Activated CD4-positive, alpha-beta T cell treated with anti-CD3 and anti-CD28 coated beads, Interleukin-2, amount 50 U/mL, for 16 hours (primary cell): ENCODE measurements at regions not wholly inside any gene's neighbourhood (a gene's known extent, or its start where the extent isn't known, plus 50 kb on each side); places are given as distances from the start of the nearest gene placed in this dataset.

ENCODE experiments used
- DNase-seq: peaks from one replicate; pipeline ENCODE4 v3.0.0-alpha.2; 2020

- DNase-seq, result no peak
These were observed 132.7 kb upstream of the HS6ST1 start for GRCh38 chr2:128451084-128452023.

DNA sequence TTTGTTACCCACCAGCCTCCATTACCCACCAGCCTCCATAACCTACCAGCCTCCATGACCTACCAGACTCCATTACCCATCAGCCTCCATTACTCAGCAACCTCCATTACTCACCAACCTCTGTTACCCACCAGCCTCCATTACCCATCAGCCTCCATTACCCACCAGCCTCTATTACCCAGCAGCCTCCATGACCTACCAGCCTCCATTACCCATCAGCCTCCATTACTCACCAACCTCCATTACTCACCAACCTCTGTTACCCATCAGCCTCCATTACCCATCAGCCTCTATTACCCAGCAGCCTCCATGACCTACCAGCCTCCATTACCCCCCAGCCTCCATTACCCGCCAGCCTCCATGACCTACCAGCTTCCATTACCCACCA lies 133.3 kb upstream of the HS6ST1 start:
- DNase-seq, result no peak

DNA sequence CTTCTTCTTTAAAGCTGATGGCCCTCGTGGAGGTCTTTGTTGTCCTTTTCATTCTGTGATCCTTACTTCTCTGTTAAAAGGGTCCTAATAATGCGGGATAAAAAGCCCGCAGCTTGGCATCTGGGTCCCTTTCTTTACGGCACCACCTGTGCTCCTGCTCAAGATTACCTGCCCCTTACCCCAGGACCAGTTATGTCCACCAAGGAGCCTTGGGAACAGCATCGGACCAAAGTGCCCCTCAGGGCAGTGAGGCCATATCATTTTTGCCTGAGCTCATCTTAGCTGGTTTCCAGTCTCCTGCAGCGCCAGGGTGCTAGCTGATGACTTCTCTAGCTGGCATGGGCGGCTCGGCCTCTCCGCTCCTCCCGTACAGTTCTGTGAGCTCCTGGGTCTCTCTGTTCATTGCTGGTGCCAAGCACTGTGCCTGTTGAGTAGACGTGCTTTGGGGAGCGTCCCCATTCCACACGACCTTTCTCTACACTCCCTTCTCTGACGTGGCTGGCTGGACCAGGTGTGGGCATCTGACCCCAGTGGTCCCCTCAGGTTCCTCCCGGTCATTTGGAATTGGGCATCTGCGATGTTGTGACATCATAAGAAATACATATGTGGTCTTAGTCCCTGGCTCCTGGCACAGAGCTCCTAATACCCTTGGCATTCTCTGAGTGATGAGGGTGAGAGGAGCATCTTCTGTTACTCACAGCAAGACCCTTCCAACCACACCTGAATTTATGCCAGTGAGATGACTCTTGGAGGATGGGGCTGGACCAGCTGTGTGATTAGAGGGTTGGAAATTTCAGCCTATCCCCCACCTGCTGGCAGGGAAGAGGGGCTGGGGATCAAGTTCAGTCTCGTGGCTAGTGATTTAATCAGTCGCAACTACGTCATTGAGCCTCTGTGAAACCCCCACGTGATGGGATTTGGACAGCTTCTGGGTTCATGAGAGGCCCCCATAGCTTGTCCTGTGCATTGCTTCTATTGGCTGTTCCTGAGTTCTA lies 134.2 kb upstream of the HS6ST1 start:
- DNase-seq, result no peak

DNA sequence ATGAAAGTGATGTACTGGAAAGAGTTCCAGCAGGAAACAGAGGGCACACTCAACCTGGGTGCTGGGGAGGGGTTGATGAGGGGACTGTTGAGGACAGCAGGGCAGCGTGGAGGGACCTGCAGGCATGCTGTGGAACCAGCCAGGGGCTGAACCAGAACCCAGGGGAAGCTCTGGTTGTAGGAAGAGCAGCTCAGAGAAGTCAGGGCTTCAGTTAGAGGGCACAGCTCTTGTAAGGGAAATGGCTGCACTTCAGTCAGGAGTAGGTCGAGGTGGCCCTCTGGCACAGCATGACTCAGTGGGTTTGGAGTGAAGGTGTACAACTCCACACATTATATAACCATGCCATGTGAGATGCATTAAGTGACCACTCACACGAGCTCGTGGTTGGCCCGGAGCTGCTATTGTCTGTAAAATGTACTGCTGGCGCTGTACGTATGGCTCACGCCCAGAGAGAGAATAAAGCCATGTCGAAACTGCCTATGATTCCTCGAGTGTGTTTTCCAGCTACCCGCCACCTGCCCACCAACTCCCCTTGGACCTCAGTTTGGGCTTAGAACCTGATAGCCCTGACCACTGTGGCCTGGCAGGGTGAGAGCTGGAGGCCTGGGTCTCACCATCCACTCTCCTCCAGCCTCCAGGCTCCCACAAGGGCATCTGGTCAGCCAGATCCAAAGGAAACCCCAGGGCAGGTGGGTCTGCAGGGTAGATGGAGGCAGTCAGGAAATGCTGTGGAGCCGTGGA lies 136.5 kb upstream of the HS6ST1 start:
- DNase-seq, result no peak

DNA sequence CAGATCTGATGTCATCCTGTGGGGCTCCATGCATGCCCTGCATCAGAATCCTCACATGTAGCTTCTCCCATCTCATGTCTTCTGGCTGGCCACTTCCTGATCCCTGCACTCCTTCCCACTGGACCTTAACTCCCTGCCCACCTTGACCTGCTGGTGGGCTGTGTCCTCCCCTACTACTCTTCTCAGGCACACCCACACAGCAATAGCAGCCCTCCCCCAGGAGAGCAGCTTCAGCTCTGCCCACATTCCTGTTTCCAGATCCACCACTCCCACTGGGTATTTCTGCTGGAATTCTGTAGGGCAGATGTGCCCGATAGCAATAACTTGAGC lies 137.0 kb upstream of the HS6ST1 start:
- DNase-seq, result no peak

GRCh38 chr2:128456281-128456680 lies 137.6 kb upstream of the HS6ST1 start:
- DNase-seq, result no peak

- no peak for DNase-seq
These were observed 138.4 kb upstream of the HS6ST1 start for GRCh38 chr2:128457006-128457604.

DNA sequence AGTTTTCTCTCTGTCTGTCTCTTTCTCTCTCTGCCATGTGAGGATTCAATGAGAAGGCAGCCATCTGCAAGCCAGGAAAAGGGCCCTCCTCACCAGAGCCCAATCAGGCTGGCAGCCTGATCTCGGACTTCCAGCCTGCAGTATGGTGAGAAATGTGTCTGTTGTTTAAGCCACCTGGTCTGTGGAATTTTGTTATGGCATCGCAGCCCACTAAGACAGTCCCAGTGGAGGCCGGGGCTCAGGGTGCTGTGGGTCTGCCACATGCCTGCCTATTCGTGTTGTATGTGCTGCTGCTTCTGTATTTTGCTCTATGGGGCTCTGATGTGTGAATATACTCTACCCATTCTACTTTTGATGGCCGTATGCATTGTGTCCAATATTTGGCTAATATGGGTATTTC lies 139.0 kb upstream of the HS6ST1 start:
- no peak for DNase-seq

DNA sequence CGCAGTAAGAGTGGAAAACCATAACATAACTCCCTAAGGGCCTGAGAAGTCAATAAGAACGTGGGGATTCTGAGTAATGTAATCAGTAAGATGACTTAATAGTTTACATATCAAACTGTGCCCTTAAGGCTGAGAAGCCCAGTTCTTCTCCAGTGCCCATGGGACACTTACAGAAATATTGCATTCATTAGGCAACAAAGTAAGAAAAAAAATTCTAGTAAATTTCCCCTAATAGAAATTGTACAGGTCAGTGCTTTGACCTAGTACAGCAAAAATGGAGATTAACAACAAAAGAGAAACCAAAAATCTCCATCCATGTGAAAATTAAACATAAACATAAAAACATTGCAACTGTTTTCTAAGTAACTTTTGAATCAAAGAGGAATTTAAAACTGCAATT lies 139.8 kb upstream of the HS6ST1 start:
- no peak for DNase-seq

DNA sequence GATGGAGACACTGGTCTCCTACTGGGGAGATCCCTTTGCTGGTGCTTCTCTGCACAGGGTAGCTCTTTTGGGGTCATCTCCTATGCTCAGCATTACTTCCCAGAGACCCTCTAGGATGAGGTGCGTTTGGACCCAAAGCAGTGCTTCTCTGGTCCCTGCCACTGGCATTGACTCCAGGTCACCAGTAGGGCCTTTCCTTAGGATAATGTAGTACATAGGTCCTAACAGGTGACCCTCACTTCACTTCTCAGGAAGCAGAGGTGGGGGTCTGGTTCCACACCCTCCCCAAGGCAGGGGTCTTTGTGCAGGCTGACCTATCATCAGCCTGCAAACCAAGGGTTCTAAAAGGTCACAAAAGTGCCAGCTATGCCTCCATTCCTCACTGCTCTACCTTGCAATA lies 145.8 kb upstream of the HS6ST1 start:
- DNase-seq, result no peak

- no peak for DNase-seq
These were observed 146.8 kb upstream of the HS6ST1 start for GRCh38 chr2:128465246-128466170.

DNA sequence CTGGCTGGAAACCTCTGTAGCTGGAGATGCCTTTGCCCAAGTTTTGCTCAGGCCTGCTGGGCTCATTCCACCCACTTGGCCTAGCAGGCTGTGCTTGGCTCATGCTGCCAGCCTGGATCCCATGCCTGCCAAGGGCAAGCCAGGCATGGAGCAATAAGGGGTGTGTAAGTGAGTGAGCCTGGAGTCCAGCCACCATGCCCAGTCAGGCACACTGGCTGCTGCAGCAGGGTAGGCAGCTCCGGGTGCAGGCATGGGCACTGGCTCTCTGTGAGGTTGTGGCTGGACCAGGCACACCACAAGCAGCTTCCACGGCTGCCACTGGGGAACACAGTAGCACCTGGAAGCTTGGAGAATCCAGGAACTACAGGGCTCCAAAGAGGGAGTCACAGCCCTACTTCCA lies 147.7 kb upstream of the HS6ST1 start:
- DNase-seq, result no peak

DNA sequence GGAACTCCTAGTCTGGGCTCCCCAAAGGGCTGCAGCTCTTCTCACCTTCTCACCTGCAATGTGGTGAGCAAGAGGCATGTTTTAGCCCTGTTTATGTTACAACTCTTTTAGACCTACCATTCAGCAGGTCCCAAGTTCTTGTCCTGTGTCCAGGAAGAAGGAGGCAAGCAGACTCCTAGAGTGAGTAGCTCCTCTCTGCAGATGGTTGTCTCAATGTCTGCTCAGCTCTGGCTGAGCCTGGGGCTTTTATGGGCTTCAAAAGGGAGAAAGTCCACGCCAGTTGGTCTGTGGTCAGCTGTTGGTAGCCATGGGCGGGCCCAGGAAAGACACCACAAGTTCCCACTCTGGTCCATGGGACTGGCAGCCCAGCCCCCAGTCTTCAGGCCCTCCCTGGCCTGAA lies 148.1 kb upstream of the HS6ST1 start:
- no peak for DNase-seq

- no peak for DNase-seq
These were observed 148.8 kb upstream of the HS6ST1 start for GRCh38 chr2:128467321-128467969.

- no peak for DNase-seq
These were observed 149.7 kb upstream of the HS6ST1 start for GRCh38 chr2:128468186-128468920.

- peak; percentile 3 for DNase-seq
These were observed 150.5 kb upstream of the HS6ST1 start for GRCh38 chr2:128469203-128469602.

DNA sequence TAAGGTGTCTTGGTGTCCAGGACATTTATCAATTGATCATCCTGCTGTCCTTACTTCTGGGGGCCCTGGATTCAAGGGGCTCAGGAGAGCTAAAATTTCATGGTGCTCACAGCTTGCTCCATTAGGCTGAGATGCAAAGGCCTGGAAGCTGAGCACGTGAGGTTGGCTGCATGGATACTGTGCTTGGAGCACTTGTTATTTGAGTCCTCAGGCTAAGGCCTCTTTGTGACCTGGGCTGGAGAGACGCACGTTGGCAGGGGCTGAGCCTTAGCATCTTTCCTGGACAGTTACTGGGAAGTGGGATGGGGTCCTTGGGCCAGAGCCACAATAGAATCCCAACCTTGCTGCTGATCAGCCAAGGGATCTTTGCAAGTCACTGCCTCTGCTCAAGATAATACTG lies 151.2 kb upstream of the HS6ST1 start:
- DNase-seq, result no peak

GRCh38 chr2:128472789-128473174 lies 154.1 kb upstream of the HS6ST1 start:
- peak; percentile 34 for DNase-seq

DNA sequence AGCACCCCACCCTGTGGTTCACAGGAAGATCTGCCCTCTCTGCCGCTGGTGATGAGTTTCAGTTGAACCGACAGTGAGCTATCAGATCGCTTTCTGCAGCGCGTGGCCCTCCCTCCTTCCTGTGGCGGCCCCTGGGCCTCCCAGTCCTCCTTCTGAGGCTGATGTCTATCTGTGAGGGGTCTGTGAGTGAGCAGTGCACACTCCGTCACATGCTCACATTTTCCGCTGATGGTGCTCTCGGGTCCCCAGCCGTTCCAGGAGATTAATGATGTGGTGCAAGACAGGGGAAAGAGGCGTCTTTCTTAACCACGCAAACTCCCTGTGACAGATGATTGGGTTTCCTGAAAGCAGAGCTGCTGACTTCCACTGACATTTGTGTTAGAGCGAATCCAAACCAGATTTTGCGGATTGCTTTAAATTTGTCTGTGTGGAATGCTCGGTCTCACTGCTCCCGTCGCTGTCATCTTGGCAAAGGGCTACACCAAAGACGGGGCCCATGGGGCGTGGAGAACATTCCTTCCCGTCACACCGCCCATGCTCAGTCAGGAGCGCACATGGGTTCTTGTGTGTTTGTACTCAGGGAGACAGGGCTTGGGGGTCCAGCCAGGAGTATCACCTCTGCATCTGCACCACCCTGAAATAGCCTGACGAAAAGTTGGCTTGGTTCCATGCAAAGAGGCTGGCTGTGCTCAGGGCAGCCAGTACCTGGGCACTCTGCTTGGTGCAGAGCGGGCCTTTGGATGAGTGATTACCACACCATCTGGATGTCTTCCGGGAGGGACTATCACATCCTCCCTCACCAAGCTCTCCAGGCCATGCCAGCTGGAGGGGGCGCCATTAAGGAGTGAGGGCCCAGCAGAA lies 154.7 kb upstream of the HS6ST1 start:
- peak; percentile 63 for DNase-seq
